AG10803 (cell line): ENCODE measurements at regions not wholly inside any gene's neighbourhood (a gene's known extent, or its start where the extent isn't known, plus 50 kb on each side); places are given as distances from the start of the nearest gene placed in this dataset.

Experiments used
- DNase-seq: peaks from one replicate; pipeline ENCODE4 v3.0.0; 2010; ENCODE audit warnings: low read depth
- H3K4me3 ChIP-seq: 2 replicates; pipeline ENCODE4 v1.5.1; 2011; ENCODE audit warnings: mild to moderate bottlenecking, low read length, control low read depth
- TF ChIP-seq, protein P1 (sequence below): conservative IDR thresholded peaks from 2 replicates; pipeline ENCODE4 v1.5.1; 2011; ENCODE audit warnings: mild to moderate bottlenecking, low read length, control low read depth, inconsistent platforms

DNA sequence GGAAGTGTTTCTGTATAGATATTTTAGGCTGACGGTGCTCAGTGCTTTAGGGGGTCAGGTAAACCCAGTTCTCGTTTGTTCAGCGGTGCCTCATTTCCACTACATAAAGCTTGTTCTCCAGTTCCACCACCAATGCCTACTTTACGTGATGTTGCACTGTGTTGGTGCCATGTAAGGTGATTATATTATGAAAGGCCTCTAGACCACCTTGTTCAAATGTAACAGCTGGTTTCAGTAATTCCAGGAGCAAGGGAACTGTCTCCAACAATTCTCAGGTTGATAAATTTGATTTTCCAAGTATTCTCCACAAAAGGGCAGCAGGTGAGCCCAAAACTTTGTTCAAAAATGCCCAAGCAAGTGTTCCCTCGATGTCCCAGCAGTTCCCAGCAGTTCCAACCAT, 83.7 kb upstream of the SEPTIN5 start:
- no peak for DNase-seq
- no peak overlapping the region for H3K4me3 ChIP-seq
- TF ChIP-seq, protein P1, sequence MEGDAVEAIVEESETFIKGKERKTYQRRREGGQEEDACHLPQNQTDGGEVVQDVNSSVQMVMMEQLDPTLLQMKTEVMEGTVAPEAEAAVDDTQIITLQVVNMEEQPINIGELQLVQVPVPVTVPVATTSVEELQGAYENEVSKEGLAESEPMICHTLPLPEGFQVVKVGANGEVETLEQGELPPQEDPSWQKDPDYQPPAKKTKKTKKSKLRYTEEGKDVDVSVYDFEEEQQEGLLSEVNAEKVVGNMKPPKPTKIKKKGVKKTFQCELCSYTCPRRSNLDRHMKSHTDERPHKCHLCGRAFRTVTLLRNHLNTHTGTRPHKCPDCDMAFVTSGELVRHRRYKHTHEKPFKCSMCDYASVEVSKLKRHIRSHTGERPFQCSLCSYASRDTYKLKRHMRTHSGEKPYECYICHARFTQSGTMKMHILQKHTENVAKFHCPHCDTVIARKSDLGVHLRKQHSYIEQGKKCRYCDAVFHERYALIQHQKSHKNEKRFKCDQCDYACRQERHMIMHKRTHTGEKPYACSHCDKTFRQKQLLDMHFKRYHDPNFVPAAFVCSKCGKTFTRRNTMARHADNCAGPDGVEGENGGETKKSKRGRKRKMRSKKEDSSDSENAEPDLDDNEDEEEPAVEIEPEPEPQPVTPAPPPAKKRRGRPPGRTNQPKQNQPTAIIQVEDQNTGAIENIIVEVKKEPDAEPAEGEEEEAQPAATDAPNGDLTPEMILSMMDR, result no peak

DNA sequence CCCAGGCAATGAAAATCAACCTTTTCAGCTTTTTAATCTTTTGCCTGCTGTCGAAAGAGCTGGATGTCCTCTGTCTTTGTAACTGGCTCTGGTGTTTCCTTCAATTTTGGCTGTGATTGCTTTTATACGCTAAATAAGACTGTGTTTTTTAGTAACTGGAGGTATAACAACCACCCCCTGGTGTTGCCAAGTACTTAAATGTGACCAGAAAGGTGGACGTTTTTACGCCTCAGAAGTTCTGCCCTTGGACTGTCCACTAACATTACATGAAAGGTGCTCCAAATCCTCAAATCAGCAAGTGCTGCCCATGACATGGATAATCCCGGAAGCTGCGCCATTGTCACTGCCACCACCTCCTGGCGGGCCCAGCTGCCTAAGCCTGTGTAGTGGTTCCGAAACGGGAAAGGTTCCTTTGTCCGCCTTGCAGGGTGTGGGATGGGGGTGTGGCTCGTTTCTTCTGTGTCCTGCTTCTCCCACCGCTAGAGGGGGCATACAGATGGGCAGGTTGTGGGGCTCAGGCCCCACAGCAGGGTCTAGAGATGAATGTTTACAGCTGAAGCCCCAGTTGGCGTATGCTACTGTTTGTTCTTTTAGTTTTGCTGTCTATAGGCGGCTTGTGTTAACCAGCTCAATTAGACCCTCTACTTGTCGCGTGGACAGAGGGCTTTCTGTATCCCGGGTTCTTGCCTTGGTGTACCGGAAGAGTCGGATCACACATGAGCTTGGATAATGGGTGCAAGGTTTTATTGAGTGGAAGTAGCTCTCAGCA, 82.2 kb upstream of the SEPTIN5 start:
- H3K4me3 ChIP-seq, result no peak overlapping the region
- peak; percentile 32 for DNase-seq
- TF ChIP-seq, protein P1, result peak; percentile 57

DNA sequence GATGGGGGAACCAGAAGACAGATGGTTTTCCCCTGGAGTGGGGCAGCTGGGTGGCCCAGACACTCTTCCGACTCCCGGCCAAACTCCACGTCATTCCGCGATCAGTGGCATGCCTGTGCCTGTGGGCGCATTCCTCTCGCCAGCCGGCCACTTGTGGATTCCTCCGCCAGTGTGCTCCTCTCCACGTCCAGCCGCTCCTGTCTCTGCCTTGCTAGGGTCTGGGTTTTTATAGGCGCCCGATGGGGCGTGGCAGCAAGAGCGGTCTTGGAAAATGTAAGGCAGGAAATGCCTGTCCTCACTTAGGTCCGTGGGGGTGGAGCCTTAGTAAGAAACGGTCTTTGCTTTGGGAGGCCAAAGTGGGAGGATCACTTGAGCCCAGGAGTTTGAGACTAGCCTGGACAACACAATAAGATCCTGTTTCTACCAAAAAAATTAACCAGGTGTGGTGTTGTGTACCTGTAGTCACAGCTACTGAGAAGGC, 81.6 kb upstream of the SEPTIN5 start:
- H3K4me3 ChIP-seq, result no peak overlapping the region
- TF ChIP-seq, protein P1, result no peak
- no peak for DNase-seq

DNA sequence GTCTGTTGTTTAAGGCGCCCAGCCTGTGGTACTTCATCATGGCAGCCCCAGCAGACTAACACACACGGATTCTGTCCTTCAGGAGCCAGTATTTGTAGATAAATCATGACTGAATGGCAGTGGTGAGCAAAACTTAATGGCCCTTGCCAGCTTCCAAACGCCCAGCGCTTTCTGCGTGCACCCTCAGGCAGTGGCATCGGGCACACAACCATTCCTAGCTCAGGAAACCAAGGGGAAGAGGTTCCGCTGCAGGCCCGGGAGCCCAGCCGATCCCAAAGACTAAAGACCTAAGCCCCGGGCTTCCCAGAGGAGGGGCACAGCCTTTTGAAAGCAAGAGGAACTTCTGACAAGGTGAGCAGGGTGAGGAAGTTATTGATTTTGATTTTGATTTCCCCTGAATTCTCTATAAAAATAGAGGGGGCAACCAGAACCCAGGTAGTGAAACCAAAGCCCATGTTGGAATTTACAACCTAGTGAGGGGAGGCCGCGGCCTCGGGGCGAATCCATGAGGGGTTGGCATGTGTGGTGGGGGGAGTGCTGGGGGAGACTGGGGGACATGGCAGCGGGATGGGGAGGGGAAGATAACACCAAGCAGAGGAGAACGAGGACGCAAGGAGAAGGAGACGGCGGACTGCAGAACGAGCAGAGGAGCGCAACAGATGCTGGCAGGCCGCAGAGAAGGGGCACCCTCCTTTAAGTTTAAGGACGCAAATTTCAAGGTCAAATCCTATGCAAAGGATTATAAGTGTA, 79.9 kb upstream of the SEPTIN5 start:
- no peak for DNase-seq
- TF ChIP-seq, protein P1, result no peak
- no peak overlapping the region for H3K4me3 ChIP-seq

DNA sequence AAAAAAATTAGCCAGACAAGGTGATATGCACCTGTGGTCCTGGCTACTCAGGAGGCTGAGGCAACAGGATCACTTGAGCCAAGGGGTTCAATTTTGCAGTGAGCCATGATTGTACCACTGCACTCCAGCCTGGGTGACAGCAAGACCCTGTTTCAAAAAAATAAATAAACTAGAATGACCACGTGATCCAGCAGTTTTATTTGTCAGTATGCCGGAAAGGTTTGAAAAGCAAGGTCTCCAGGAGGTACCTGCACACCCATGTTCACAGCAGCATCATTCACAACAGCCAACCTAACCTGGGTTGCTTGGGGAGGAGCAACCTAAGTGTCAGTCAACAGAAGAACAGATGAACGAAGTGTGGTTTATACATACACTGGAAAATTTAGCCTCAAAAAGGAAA, 78.7 kb upstream of the SEPTIN5 start:
- TF ChIP-seq, protein P1, result no peak
- DNase-seq, result no peak
- H3K4me3 ChIP-seq, result no peak overlapping the region

DNA sequence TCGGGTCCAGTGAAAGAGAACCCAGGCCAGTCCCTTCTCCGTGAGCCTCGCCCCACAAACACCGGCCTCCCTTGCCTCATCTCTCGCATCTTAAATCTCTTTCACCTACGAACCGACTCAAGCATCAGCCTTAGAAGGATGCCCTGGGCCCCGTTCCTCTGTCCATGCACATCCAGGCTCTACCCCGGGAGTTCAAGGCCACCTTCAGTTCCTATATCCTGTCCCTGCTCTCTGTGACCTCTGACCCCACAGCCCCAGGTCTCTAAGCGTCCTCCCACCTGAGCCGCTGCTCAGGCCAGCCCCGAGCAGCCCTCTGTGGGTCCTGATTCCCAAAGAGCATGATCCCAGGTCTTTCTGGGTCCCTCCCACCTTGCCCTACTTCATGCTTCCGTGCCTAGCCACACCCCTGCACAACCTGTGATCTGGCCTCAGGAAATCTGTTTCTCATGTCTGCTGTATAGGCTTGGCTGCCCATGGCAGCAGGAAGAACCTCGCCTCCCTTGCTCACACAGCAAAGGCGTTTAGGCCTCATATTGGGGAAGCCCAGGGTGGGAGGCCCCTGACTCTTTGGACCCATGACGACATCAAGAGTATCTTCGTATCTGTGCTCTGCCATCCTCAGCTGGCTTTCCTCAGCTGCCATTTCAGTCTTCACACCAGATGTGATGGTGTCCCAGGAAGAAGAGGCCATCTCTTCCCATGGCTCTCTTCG, 77.5 kb upstream of the SEPTIN5 start:
- no peak overlapping the region for H3K4me3 ChIP-seq
- no peak for DNase-seq
- TF ChIP-seq, protein P1, result no peak
